HCT116 (cell line): ENCODE measurements at regions not wholly inside any gene's neighbourhood (a gene's known extent, or its start where the extent isn't known, plus 50 kb on each side); places are given as distances from the start of the nearest gene placed in this dataset.

ENCODE experiments used
- ATAC-seq: fragments of 200-7000 bp; cut with Tn5 transposase; 2 replicates; pipeline ENCODE4 v1.9.1; 2020; ENCODE audit warnings: mild to moderate bottlenecking, moderate library complexity
- BruUV-seq: library from RNA; stranded (reverse); fragments of 400-500 nt; replicated peaks from 2 replicates; lab custom pipeline; 2021; lab: Mats Ljungman, UMichigan
- CTCF ChIA-PET: fragments of 300-600 bp; sonication (Branson Sonifier 250); formaldehyde crosslinking; loops from one replicate; lab custom pipeline; 2021; ENCODE audit warnings: antibody characterized with exemption; lab: Charles Lee
- POLR2A ChIA-PET: fragments of 300-600, 350-600 bp; sonication (Branson Sonifier 250); formaldehyde crosslinking; loops from one replicate; lab custom pipeline; 2021; ENCODE audit warnings: antibody characterized with exemption; lab: Charles Lee
- RAD21 ChIA-PET, 2 experiments: fragments of 300-600 bp; sonication (Branson Sonifier 250); formaldehyde crosslinking; loops; one replicate each; lab custom pipeline; 2023; ENCODE audit warnings: low total read pairs in 2 of 2; ENCODE audit not compliant: uncharacterized antibody in 2 of 2, unreplicated experiment in 2 of 2, low non-redundant PET in 1 of 2; lab: Charles Lee
- DNase-seq: peaks from one replicate; pipeline ENCODE4 v3.0.0-alpha.2; 2010; ENCODE audit warnings: low read depth, low spot score
- H2AFZ ChIP-seq: fragments of 200-600 bp; shearing (Covaris generic), sonication (generic); 2 replicates; pipeline ENCODE4 v1.6.1; 2017; ENCODE audit warnings: low read depth, mixed run types, mixed read lengths, antibody characterized with exemption, low read length; ENCODE audit not compliant: poor library complexity, severe bottlenecking
- H3K27ac ChIP-seq: 2 replicates; pipeline ENCODE4 v1.5.1; 2012; ENCODE audit warnings: low read depth, low read length
- H3K27me3 ChIP-seq: fragments of 200-600 bp; sonication (generic); 2 replicates; pipeline ENCODE4 v1.6.1; 2016; ENCODE audit warnings: mixed run types, low read length, mixed read lengths; ENCODE audit not compliant: insufficient read depth
- H3K36me3 ChIP-seq, 2 experiments: fragments of 200-500 bp in 1 of 2; fragments of 200-600 bp in 1 of 2; sonication (Bioruptor generic) in 1 of 2; sonication (generic) in 1 of 2; 2 replicates each; pipeline versions ENCODE4 v1.5.1 to v1.6.1; 2014 to 2016; ENCODE audit warnings: low read length in 2 of 2, inconsistent platforms in 1 of 2, mixed read lengths in 1 of 2, mixed run types in 1 of 2; ENCODE audit not compliant: insufficient read depth in 2 of 2, control insufficient read depth in 1 of 2
- H3K4me1 ChIP-seq, 2 experiments: fragments of 200-600 bp in 1 of 2; sonication (generic) in 1 of 2; 2 replicates each; pipeline versions ENCODE4 v1.5.1 to v1.6.1; 2012 to 2017; ENCODE audit warnings: low read length in 2 of 2, inconsistent platforms in 1 of 2, mild to moderate bottlenecking in 1 of 2, mixed read lengths in 1 of 2, mixed run types in 1 of 2, moderate library complexity in 1 of 2; ENCODE audit not compliant: insufficient read depth in 2 of 2, control insufficient read depth in 1 of 2
- H3K4me2 ChIP-seq: fragments of 200-600 bp; sonication (generic); 2 replicates; pipeline ENCODE4 v1.6.1; 2017; ENCODE audit warnings: mixed run types, low read length, mixed read lengths
- H3K4me3 ChIP-seq, 2 experiments: fragments of 200-600 bp in 1 of 2; sonication (generic) in 1 of 2; replicated peaks in 1 of 2; 2 replicates each; pipeline ENCODE4 v1.5.1; 2011 to 2016; ENCODE audit warnings: low read length in 2 of 2, control low read depth in 1 of 2, low read depth in 1 of 2, mild to moderate bottlenecking in 1 of 2, mixed read lengths in 1 of 2, mixed run types in 1 of 2
- H3K79me2 ChIP-seq: fragments of 200-600 bp; sonication (generic); 2 replicates; pipeline ENCODE4 v1.6.1; 2017; ENCODE audit warnings: mild to moderate bottlenecking, mixed run types, low read length, moderate library complexity, mixed read lengths; ENCODE audit not compliant: insufficient read depth
- H3K9ac ChIP-seq: fragments of 200-600 bp; sonication (generic); 2 replicates; pipeline ENCODE4 v1.6.1; 2016; ENCODE audit warnings: low read length, mixed read lengths
- H3K9me2 ChIP-seq: fragments of 200-600 bp; sonication (generic), shearing (Covaris generic); 2 replicates; pipeline ENCODE4 v1.6.1; 2017; ENCODE audit warnings: mixed run types, mild to moderate bottlenecking, moderate library complexity; ENCODE audit not compliant: insufficient read depth
- H3K9me3 ChIP-seq, 2 experiments: fragments of 200-500 bp in 1 of 2; fragments of 200-600 bp in 1 of 2; sonication (Bioruptor generic) in 1 of 2; sonication (generic) in 1 of 2; 2 replicates each; pipeline ENCODE4 v1.6.1; 2014 to 2017; ENCODE audit warnings: low read length in 2 of 2, mixed read lengths in 2 of 2, inconsistent platforms in 1 of 2, low read depth in 1 of 2, mild to moderate bottlenecking in 1 of 2, mixed run types in 1 of 2, moderate library complexity in 1 of 2; ENCODE audit not compliant: control insufficient read depth in 1 of 2, insufficient read depth in 1 of 2
- H4K20me1 ChIP-seq: fragments of 200-600 bp; sonication (generic), shearing (Covaris generic); 2 replicates; pipeline ENCODE4 v1.6.1; 2017; ENCODE audit warnings: mixed run types, mild to moderate bottlenecking, moderate library complexity; ENCODE audit not compliant: insufficient read depth
- CBX3 ChIP-seq: IDR thresholded peaks from 2 replicates; pipeline ENCODE4 v1.6.1; 2012; ENCODE audit warnings: low read depth
- CEBPB ChIP-seq: IDR thresholded peaks from 2 replicates; pipeline ENCODE4 v1.6.1; 2012; ENCODE audit warnings: low read depth
- EGR1 ChIP-seq: IDR thresholded peaks from 2 replicates; pipeline ENCODE4 v1.6.1; 2012; ENCODE audit warnings: low read depth
- ELF1 ChIP-seq: IDR thresholded peaks from 2 replicates; pipeline ENCODE4 v1.6.1; 2012; ENCODE audit warnings: low read depth, borderline replicate concordance
- EZH2phosphoT487 ChIP-seq: fragments of 200-600 bp; IDR thresholded peaks from 2 replicates; pipeline ENCODE4 v1.6.1; 2018; ENCODE audit warnings: antibody characterized with exemption, borderline replicate concordance
- FOSL1 ChIP-seq: IDR thresholded peaks from 2 replicates; pipeline ENCODE4 v1.6.1; 2012; ENCODE audit warnings: low read depth
- JUND ChIP-seq: IDR thresholded peaks from 2 replicates; pipeline ENCODE4 v1.6.1; 2012
- POLR2A ChIP-seq: IDR thresholded peaks from 2 replicates; pipeline ENCODE4 v1.7.0; 2011; ENCODE audit warnings: borderline replicate concordance; ENCODE audit not compliant: insufficient read depth, insufficient read length; ENCODE audit errors: extremely low read depth
- POLR2AphosphoS5 ChIP-seq: IDR thresholded peaks from 2 replicates; pipeline ENCODE4 v1.6.1; 2011; ENCODE audit warnings: mild to moderate bottlenecking, low read depth, low read length, moderate library complexity
- RAD21 ChIP-seq: IDR thresholded peaks from 2 replicates; pipeline ENCODE4 v1.6.1; 2012; ENCODE audit warnings: low read depth, mild to moderate bottlenecking
- REST ChIP-seq: IDR thresholded peaks from 2 replicates; pipeline ENCODE4 v1.6.1; 2012; ENCODE audit warnings: low read depth
- SIN3A ChIP-seq: IDR thresholded peaks from 2 replicates; pipeline ENCODE4 v1.6.1; 2012; ENCODE audit warnings: low read depth
- SP1 ChIP-seq: IDR thresholded peaks from 2 replicates; pipeline ENCODE4 v1.6.1; 2012; ENCODE audit warnings: low read depth
- ZBTB33 ChIP-seq: IDR thresholded peaks from 2 replicates; pipeline ENCODE4 v1.6.1; 2011; ENCODE audit warnings: mild to moderate bottlenecking, low read length, moderate library complexity; ENCODE audit not compliant: insufficient replicate concordance; ENCODE audit errors: extremely low read depth
- ZFX ChIP-seq: fragments of 450-650 bp; IDR thresholded peaks from 2 replicates; pipeline ENCODE4 v1.6.1; 2017
- ZNF274 ChIP-seq: fragments of 200-500 bp; sonication (Bioruptor generic); IDR thresholded peaks from 2 replicates; pipeline ENCODE4 v1.6.1; 2014; ENCODE audit warnings: mild to moderate bottlenecking, low read depth, low read length, inconsistent platforms
- intact Hi-C: fragments of 100-400 bp; cut with micrococcal nuclease; formaldehyde crosslinking; loops from 2 replicates; pipeline ENCODE4 v1.10.0; 2022
- TF ChIP-seq, protein P1 (sequence below): IDR thresholded peaks from 2 replicates; pipeline ENCODE4 v1.6.1; 2012
- TF ChIP-seq, protein P2 (sequence below): IDR thresholded peaks from 2 replicates; pipeline ENCODE4 v1.6.1; 2012

DNA sequence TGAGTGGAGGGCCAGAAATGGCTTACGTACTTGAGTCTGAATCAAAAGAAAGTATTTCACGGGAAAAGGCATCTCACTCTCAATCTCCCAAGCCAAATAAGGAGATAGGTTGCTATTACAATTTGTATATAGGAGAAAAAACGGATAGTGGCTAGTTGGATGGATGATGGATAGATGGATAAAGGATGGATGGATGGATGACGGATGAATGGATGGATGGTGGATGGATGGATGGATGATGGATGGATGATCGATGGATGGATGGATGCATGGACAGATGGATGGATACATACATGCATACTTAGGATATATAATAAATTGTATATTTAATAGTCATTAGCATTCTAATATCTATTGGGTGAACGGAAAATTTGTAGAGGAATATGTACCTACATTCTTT, 82.2 kb upstream of the NRP1 start:
- RAD21 ChIA-PET = no interaction called here
- Histone ChIP-seq H3K4me1 (peaks cover 0 to under 1% of the 10 kb centered on the region in 2 experiments; a peak in 1 of 4 replicates), H3K27me3 (no peaks in the 10 kb centered on the region)
- no peak for TF ChIP-seq POLR2AphosphoS5
- TF ChIP-seq EZH2phosphoT487 = no peak
- TF ChIP-seq, all 23 proteins: peak for 0
- BruUV-seq = no TSS peak
- Histone ChIP-seq H4K20me1 (no peaks in the 10 kb centered on the region), H3K9ac (no peak overlapping the region), H3K9me3 (no peaks in the 10 kb centered on the region), H3K36me3 (no peaks in the 10 kb centered on the region), H2AFZ (no peak overlapping the region), H3K4me3 (no peak overlapping the region), H3K79me2 (no peaks in the 10 kb centered on the region), H3K9me2 (no peaks in the 10 kb centered on the region), H3K4me2 (no peak overlapping the region), H3K27ac (no peak overlapping the region)
- intact Hi-C loops = no loop called here
- DNase-seq (no peak), ATAC-seq (no peak)
- CTCF ChIA-PET = no interaction called here
- POLR2A ChIA-PET = no interaction called here

- H3K27me3 ChIP-seq = no peaks in the 10 kb centered on the region
- TF ChIP-seq ZNF274 (no peak), EGR1 (no peak), FOSL1 (no peak), ELF1 (no peak), CBX3 (no peak), EZH2phosphoT487 (no peak), POLR2A (no peak), SIN3A (no peak), REST (no peak), ZBTB33 (no peak), POLR2AphosphoS5 (no peak), CEBPB (no peak), JUND (no peak), ZFX (no peak), RAD21 (no peak), SP1 (no peak)
- TF ChIP-seq, protein P1, sequence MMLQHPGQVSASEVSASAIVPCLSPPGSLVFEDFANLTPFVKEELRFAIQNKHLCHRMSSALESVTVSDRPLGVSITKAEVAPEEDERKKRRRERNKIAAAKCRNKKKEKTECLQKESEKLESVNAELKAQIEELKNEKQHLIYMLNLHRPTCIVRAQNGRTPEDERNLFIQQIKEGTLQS = no peak
- TF ChIP-seq, protein P2, sequence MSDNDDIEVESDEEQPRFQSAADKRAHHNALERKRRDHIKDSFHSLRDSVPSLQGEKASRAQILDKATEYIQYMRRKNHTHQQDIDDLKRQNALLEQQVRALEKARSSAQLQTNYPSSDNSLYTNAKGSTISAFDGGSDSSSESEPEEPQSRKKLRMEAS = no peak
- TF ChIP-seq, all 23 proteins: peak for 0
- Histone ChIP-seq H3K79me2 (no peaks in the 10 kb centered on the region), H3K4me2 (no peak overlapping the region), H3K4me3 (no peak overlapping the region), H3K27ac (no peak overlapping the region), H3K36me3 (no peaks in the 10 kb centered on the region), H4K20me1 (no peaks in the 10 kb centered on the region), H3K4me1 (no peaks in the 10 kb centered on the region), H3K9me2 (no peaks in the 10 kb centered on the region), H3K9ac (no peak overlapping the region), H2AFZ (no peak overlapping the region), H3K9me3 (no peaks in the 10 kb centered on the region)
- BruUV-seq = no TSS peak
- RAD21 ChIA-PET = no interaction called here
- ATAC-seq (no peak), DNase-seq (no peak)
- POLR2A ChIA-PET = no interaction called here
- intact Hi-C loops = no loop called here
- CTCF ChIA-PET = no interaction called here
These were observed 81.7 kb upstream of the NRP1 start for GRCh38 chr10:33416209-33416608.
